ENCODE measurements at regions not wholly inside any gene's neighbourhood (a gene's known extent, or its start where the extent isn't known, plus 50 kb on each side); places are given as distances from the start of the nearest gene placed in this dataset.
"Not testable (repeated sequence)": the region's sequence is repeated elsewhere in the genome, so short reads cannot be mapped to it uniquely, and the experiment has no call there.

DNA sequence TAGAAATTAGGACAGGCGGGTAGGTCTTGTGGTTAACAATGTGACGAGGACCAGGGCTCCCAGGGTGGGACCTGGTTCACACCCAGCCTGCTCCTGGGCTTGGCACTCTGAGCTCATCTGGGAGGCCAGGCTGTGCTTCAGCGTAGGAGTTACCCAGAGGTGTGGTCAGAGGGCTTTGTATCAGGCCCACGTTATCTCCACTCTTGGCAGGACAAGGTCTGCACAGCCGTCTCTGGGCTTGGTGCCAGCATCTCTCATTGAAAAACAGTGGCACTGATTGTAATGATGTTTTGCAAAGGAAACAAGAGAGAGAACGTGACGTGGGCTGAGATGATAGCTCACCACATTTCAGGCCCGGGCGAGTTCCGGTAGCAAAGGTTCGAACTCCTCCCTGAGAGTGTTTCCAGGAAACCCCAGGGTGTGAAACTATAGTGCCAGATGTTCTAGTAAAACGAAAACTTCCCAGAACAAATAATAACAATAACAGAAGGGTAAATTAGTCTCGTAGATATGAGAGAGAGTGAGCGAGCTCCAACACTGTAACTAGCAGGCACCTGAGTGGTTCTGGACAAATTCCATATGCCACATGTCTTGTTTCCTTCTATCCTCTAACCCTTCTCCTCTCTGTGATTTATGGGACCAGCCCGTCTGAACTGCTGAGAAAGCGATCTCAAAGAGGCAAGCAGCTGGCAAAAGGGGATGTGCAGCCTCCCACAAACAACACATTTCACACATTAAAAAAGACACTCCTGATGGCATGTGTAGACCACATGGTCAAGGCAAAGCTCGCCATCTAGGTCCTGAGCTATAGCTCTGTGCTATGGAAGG is 227.3 kb downstream of the KTN1 start:
- no peak for DNase-seq

- no peak for DNase-seq
These were observed 227.9 kb downstream of the KTN1 start for GRCh38 chr14:55807881-55808379.

- no peak for DNase-seq
These were observed 233.6 kb downstream of the KTN1 start for GRCh38 chr14:55813630-55814029.

DNA sequence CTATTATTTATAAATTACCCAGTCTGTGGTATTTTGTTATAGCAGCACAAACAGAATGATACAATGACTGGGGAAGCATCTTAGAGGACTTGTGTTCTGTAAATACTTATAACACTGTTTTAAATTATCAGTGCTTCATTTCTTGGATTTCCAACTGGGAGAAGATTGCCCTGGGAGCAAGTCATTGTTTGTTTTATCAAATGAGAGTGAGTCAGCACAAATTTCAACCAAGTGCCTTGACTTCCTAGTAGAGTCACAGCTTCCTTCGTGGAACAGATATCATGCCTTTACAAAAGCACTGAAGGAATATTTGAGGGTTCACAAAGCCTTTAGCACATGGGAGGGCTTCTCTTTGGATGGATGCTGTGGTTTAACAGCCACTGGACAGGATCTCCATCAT is 234.1 kb downstream of the KTN1 start:
- no peak for DNase-seq

DNA sequence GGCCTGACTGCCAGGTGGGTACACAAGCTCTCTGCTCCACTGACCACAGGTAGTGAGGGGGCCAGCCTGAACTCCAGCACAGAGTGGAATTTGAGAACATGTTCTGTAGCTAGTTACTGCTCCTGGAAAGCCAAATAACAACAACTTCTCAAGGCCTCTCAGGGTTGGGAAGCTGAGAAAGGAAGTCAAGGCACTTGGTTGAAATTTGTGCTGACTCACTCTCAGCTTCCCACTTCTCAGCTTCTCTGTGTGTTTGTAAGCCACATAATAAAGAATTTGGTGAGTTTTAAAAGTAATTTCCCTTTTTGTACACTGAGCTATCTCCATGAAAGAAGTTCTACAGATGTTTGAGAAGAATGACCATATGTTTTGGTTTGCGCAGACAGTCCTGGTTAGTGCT is 234.9 kb downstream of the KTN1 start:
- no peak for DNase-seq

DNA sequence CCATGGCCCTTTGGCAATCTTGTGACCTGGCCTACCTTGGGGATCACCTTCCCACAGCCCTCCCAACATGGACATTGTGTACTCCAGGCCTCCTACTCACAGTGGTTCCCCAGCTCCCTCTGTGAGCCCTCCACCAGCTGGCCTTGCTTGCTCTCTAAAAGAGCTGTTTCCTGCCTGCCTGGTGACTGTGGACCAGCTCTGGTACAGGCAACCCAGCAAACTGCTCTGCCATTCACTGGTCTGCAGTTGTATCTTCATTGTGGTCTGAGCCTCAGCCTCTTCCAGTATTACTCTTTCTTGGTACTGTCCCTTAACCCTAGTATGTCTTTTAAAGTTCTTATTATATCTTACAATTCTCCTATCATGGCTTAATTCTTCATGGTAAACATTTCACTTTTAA is 236.2 kb downstream of the KTN1 start:
- no peak for DNase-seq

DNA sequence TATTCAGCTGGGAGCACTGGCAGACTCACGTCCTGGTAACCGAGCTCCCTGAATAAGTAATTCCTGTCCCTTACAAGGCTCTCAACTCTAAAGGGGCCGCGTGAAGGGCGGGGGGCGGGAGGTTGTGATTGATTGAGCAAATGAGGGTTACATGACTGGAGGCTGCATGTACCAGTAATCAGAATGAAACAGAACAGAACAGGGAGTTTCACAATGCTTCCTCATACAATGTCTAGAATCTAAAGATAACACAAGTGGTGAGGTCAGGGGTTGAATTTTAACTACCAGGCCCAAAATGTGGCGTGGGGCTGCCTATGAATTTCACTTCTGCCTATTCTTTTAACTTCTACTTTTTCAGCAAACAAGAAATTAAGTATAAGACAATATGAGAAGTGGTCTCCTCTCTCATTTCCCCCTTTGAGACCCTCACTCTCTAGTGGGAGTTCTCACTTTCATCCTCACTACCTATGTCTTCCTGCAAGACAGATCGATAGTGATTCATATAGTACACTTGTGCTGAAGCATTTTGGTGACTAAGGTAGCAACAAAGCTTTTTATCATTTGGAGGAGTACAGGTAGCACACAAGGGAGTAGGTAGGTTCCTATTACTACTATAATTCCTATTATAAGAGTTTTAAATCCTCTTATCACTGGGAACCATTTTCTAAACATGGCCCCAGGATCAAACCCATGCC is 239.8 kb downstream of the KTN1 start:
- DNase-seq = no peak

GRCh38 chr14:55822906-55823305 is 242.9 kb downstream of the KTN1 start:
- no peak for DNase-seq

DNA sequence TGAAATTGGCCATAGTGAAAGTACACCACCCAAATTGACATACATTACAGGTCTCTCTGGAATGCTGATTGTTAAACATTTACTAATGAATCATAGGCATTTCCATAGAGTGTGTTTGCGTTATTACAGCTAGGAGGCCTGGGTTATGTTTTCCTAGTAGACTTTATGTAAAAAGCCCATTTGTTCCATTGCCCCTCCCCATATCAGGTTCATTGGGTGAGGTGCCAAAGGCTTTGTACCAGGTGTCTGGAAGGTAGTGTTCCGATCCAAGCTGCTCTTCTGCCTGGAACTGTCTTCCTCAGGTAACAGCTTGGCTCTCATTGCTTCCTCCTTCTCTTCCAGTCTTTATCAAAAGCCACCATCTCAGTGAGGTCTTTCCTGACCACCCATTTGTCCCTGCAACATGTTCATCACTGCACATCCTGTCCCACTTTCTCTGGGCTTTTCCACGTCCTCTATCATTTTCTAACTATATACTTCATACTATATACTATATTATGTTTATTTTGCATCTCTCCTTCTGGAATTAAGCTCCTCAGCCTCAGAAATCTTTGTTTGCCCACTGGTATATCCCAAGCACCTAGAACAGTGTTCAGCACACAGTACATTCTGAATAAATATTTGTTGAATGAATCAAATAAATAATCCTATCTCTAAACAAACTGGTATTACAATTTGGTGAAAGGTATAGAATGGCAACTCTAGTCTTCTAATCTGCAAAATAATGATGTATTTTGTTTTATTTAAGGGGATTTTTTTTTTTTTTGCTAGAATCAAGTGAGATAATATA is 252.3 kb downstream of the KTN1 start:
- DNase-seq = no peak

DNA sequence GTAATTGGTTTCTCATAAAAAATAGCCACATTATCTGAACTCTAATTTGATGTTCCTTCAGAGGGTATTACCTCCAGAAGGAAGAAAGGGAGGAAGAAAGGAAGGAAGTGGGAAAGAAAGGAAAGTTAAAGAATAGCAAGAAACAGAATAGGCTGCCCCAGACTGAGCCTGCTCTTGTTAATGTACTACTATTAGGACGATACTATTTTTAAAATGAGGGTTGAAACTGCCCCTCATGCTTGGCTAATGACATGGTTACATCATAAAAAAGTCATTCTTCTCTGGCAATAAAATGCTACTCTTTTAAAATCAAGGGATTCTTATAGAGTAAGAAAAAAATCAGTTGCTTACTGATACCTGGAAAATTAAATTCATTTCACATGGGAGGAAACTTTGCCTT is 253.0 kb downstream of the KTN1 start:
- no peak for DNase-seq

GRCh38 chr14:55834390-55834789 is 254.4 kb downstream of the KTN1 start:
- no peak for DNase-seq

- DNase-seq = no peak
These were observed 256.0 kb downstream of the KTN1 start for GRCh38 chr14:55835985-55836384.

GRCh38 chr14:55837467-55837866 is 257.5 kb downstream of the KTN1 start:
- DNase-seq = no peak

DNA sequence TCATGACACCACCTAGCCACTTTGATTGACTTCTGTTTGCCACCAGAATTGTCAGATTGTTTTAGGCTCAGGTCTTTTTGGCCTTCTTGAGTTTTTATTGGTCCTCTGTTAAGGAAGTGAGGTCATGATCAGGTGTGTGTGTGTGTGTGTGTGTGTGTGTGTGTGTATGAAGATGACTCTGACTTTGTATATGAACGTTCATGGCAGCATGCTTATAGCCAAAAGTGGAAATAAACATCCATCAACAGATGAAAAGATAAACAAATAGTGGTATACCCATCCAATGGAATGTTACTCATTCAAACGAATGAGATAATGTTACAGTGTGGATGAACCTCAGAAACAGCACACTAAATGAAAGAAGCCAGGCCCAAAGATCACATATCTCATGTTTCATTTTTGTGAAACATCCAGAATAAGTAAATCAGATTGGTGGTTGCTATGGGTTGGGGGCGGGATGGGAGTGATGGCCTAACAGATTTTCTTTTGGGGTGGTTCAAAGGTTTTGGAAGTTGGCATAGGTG is 258.6 kb downstream of the KTN1 start:
- no peak for DNase-seq

DNA sequence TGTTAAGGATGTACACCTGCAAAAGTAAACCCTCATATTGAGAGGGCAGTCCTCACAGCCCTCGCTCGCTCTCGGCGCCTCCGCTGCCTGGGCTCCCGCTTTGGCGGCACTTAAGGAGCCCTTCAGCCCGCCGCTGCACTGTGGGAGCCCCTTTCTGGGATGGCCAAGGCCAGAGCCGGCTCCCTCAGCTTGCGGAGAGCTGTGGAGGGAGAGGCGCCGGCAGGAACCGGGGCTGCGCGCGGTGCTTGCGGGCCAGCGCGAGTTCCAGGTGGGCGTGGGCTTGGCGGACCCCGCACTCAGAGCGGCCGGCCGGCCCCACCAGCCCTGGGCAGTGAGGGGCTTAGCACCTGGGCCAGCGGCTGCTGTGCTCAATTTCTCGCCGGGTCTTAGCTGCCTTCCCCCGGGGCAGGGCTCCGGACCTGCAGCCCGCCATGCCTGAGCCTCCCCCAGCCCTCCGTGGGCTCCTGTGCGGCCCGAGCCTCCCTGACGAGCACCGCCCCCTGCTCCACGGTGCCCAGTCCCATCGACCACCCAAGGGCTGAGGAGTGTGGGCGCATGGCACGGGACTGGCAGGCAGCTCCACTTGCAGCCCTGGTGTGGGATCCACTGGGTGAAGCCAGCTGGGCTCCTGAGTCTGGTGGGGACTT is 259.4 kb downstream of the KTN1 start:
- not testable (repeated sequence) for DNase-seq

GRCh38 chr14:55840821-55841220 is 260.8 kb downstream of the KTN1 start:
- DNase-seq = no peak

- no peak for DNase-seq
These were observed 261.6 kb downstream of the KTN1 start for GRCh38 chr14:55841625-55842024.

- no peak for DNase-seq
These were observed 263.9 kb downstream of the KTN1 start for GRCh38 chr14:55843718-55844403.

- DNase-seq = no peak
These were observed 266.2 kb downstream of the KTN1 start for GRCh38 chr14:55845963-55846825.

DNA sequence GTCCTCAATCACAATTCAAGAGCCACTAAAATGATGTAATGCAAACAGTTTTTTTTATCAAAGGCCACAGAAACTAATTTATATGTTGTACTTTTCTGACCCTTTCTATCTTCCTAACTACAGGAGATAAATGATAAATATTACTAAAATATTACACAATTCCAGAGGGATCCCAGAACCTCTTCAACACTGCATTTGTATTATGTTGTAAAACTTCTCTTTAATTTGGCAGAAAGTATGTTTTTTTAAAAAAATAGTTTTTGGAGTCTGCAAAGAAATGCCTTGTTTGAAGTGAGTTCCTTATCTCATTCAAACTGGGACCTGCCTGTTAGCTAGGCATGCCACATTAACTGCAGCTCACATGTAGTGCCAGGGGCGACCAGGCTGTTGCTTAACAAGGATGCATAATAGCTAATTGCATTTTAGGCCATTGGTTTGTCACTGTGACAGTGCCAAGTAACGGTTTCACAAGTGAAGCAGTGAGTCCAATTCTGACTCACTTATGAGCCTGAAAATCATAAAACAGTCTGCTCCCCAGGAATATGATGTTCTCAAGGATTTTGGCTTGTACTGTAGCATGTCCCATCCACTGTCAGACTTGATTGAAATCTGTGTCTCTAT is 266.9 kb downstream of the KTN1 start:
- DNase-seq = no peak
